AG04449 (cell line): ENCODE measurements at regions not wholly inside any gene's neighbourhood (a gene's known extent, or its start where the extent isn't known, plus 50 kb on each side); places are given as distances from the start of the nearest gene placed in this dataset.

Experiments used
- CTCF ChIA-PET: fragments of 350-600 bp; formaldehyde crosslinking; extraction: SDS; loops from one replicate; lab custom pipeline; 2021; ENCODE audit warnings: antibody characterized with exemption; lab: Yijun Ruan, JAX
- POLR2A ChIA-PET: fragments of 400-600, 350-600 bp; formaldehyde crosslinking; extraction: SDS; loops from one replicate; lab custom pipeline; 2020; ENCODE audit warnings: antibody characterized with exemption, inconsistent platforms; lab: Yijun Ruan, JAX
- DNase-seq: peaks from one replicate; pipeline ENCODE4 v3.0.0-alpha.2; 2010; ENCODE audit warnings: low read depth, low spot score
- H3K4me3 ChIP-seq: 2 replicates; pipeline ENCODE4 v1.5.1; 2011; ENCODE audit warnings: low read depth, mild to moderate bottlenecking, control low read depth, low read length
- CTCF ChIP-seq: IDR thresholded peaks from one replicate; pipeline ENCODE4 v1.5.1; 2011; ENCODE audit warnings: mild to moderate bottlenecking, moderate library complexity, low read length, control low read depth, inconsistent platforms; ENCODE audit not compliant: insufficient read depth; ENCODE audit errors: missing control alignments

DNA sequence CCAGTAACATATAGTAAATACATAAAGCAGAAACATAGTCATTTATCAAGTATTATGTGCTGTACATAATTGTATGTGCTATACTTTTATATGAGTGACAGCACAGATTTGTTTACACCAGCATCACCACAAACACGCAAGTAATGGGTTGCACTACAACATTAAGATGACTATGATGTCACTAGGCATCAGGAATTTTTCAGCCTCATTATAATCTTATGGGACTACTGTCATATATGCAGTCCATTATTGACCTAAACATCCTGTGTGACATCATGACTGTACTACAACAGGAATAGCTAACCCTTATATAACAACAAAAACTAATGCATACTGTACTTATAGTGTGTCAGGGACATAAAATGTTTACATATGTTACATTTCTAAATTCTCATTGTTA is 50.2 kb upstream of the IZUMO1R start:
- H3K4me3 ChIP-seq: no peak overlapping the region
- DNase-seq: no peak
- POLR2A ChIA-PET: interaction anchor here (1.1 kb wide), 1 partner anchor 126 kb away, joined by 3 read pairs; the partner anchor contains the start of gene PANX1
- no peak for TF ChIP-seq CTCF
- CTCF ChIA-PET: interaction anchor here (0.7 kb wide), 1 partner anchor 11 kb away, joined by 3 read pairs; no protein-coding TSS in a partner anchor
